WTC11 (cell line): ENCODE measurements at regions not wholly inside any gene's neighbourhood (a gene's known extent, or its start where the extent isn't known, plus 50 kb on each side); places are given as distances from the start of the nearest gene placed in this dataset.

Experiments used
- ATAC-seq: fragments of 200-7000 bp; cut with Tn5 transposase; 2 replicates; pipeline ENCODE4 v1.10.0; 2021; ENCODE audit warnings: mild to moderate bottlenecking, moderate library complexity
- CTCF ChIA-PET: fragments of 300-600 bp; sonication (Branson Sonifier 250); formaldehyde crosslinking; loops from one replicate; lab custom pipeline; 2021; ENCODE audit warnings: antibody characterized with exemption; lab: Charles Lee
- POLR2A ChIA-PET: fragments of 350-600 bp; sonication (Branson Sonifier 250); formaldehyde crosslinking; loops from one replicate; lab custom pipeline; 2021; ENCODE audit warnings: antibody characterized with exemption; lab: Charles Lee
- DNase-seq: peaks from one replicate; pipeline ENCODE4 v3.0.0; 2021; ENCODE audit warnings: low spot score
- H3K27ac Mint-ChIP-seq: 2 replicates; pipeline ENCODE4 v1.8.0; 2021; ENCODE audit warnings: mixed read lengths
- H3K27me3 Mint-ChIP-seq: 2 replicates; pipeline ENCODE4 v1.8.0; 2021; ENCODE audit warnings: low read depth, mild to moderate bottlenecking, moderate library complexity, mixed read lengths
- H3K36me3 Mint-ChIP-seq: 2 replicates; pipeline ENCODE4 v1.8.0; 2021; ENCODE audit warnings: mixed read lengths
- H3K4me1 Mint-ChIP-seq: 2 replicates; pipeline ENCODE4 v1.8.0; 2022; ENCODE audit warnings: mixed read lengths
- H3K4me3 Mint-ChIP-seq: 2 replicates; pipeline ENCODE4 v1.8.0; 2021; ENCODE audit warnings: mild to moderate bottlenecking, moderate library complexity, mixed read lengths
- H3K9me3 Mint-ChIP-seq: 2 replicates; pipeline ENCODE4 v1.8.0; 2021; ENCODE audit warnings: mixed read lengths
- CREB1 ChIP-seq: sonication (generic); formaldehyde crosslinking; IDR thresholded peaks from 2 replicates; pipeline ENCODE4 v1.8.0; 2023; ENCODE audit warnings: mild to moderate bottlenecking, missing genetic modification reagents
- ELF4 ChIP-seq: sonication (generic); formaldehyde crosslinking; IDR thresholded peaks from 2 replicates; pipeline ENCODE4 v1.8.1; 2022; ENCODE audit warnings: low read depth, mild to moderate bottlenecking, moderate library complexity, missing genetic modification reagents
- EMX1 ChIP-seq: fragments of 250-450 bp; sonication (Bioruptor Pico); IDR thresholded peaks from 2 replicates; pipeline ENCODE4 v1.8.0; 2021; ENCODE audit warnings: mild to moderate bottlenecking
- ESRRA ChIP-seq: sonication (generic); formaldehyde crosslinking; IDR thresholded peaks from 2 replicates; pipeline ENCODE4 v1.8.1; 2022; ENCODE audit warnings: mild to moderate bottlenecking, missing genetic modification reagents, borderline replicate concordance
- FOXP1 ChIP-seq: sonication (generic); formaldehyde crosslinking; IDR thresholded peaks from 2 replicates; pipeline ENCODE4 v1.8.0; 2022; ENCODE audit warnings: missing genetic modification reagents, mild to moderate bottlenecking, moderate library complexity, borderline replicate concordance
- GRHL2 ChIP-seq: fragments of 250-450 bp; sonication (Bioruptor Pico); IDR thresholded peaks from 2 replicates; pipeline ENCODE4 v1.8.0; 2022; ENCODE audit warnings: mild to moderate bottlenecking, moderate library complexity; ENCODE audit not compliant: insufficient replicate concordance, severe bottlenecking
- HMGA2 ChIP-seq: fragments of 250-450 bp; sonication (Bioruptor Pico); IDR thresholded peaks from 2 replicates; pipeline ENCODE4 v1.4.0; 2021; ENCODE audit warnings: mild to moderate bottlenecking, moderate library complexity
- TEAD4 ChIP-seq: sonication (generic); formaldehyde crosslinking; IDR thresholded peaks from 2 replicates; pipeline ENCODE4 v1.8.0; 2022; ENCODE audit warnings: mild to moderate bottlenecking, missing genetic modification reagents
- TF ChIP-seq, protein P1 (sequence below): sonication (generic); formaldehyde crosslinking; IDR thresholded peaks from 2 replicates; pipeline ENCODE4 v1.8.1; 2022; ENCODE audit warnings: missing genetic modification reagents, borderline replicate concordance
- TF ChIP-seq, protein P2 (sequence below): sonication (generic); formaldehyde crosslinking; IDR thresholded peaks from 2 replicates; pipeline ENCODE4 v1.8.0; 2022; ENCODE audit warnings: mild to moderate bottlenecking, missing genetic modification reagents
- TF ChIP-seq, protein P3 (sequence below): sonication (generic); formaldehyde crosslinking; IDR thresholded peaks from 2 replicates; pipeline ENCODE4 v1.8.0; 2022; ENCODE audit warnings: mild to moderate bottlenecking, missing genetic modification reagents
- TF ChIP-seq, protein P4 (sequence below): fragments of 250-450 bp; sonication (Bioruptor Pico); IDR thresholded peaks from 2 replicates; pipeline ENCODE4 v1.9.0; 2021; ENCODE audit warnings: moderate library complexity, mild to moderate bottlenecking, inconsistent platforms, borderline replicate concordance
- TF ChIP-seq, protein P5 (sequence below): fragments of 250-450 bp; sonication (Bioruptor Pico); IDR thresholded peaks from 2 replicates; pipeline ENCODE4 v1.8.0; 2021; ENCODE audit warnings: mild to moderate bottlenecking
- TF ChIP-seq, protein P6 (sequence below): sonication (generic); formaldehyde crosslinking; IDR thresholded peaks from 2 replicates; pipeline ENCODE4 v1.8.1; 2023; ENCODE audit warnings: mild to moderate bottlenecking, missing genetic modification reagents, moderate library complexity
- TF ChIP-seq, protein P7 (sequence below): fragments of 250-450 bp; sonication (Bioruptor Pico); IDR thresholded peaks from 2 replicates; pipeline ENCODE4 v1.9.0; 2021; ENCODE audit warnings: mild to moderate bottlenecking
- TF ChIP-seq, protein P8 (sequence below): fragments of 250-450 bp; sonication (Bioruptor Pico); IDR thresholded peaks from 2 replicates; pipeline ENCODE4 v1.9.0; 2021; ENCODE audit warnings: mild to moderate bottlenecking
- TF ChIP-seq, protein P9 (sequence below): fragments of 250-450 bp; sonication (Bioruptor Pico); IDR thresholded peaks from 2 replicates; pipeline ENCODE4 v2.1.2; 2022; ENCODE audit warnings: mild to moderate bottlenecking, moderate library complexity
- TF ChIP-seq, protein P10 (sequence below): sonication (generic); formaldehyde crosslinking; IDR thresholded peaks from 2 replicates; pipeline ENCODE4 v1.8.1; 2023; ENCODE audit warnings: mild to moderate bottlenecking, moderate library complexity, missing genetic modification reagents

DNA sequence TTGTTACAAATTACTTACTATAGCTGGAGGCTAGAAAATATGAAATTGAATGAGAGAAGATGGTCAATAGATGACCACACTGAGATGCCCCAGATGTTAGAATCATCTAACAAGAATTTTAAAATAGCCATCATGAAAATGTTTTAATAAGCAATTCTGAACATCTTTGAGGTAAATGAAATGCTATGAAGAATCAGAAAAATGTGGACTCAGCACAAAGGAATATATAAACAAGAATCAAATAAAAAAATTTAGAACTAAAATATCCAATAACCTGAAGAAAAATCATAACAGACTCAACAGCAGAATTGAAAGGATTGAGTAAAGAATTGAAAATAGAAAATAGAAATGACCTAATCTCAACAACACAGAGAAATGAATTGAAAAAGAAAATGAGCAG, 248.5 kb downstream of the PRDM9 start:
- Mint-ChIP-seq H3K9me3 (peaks cover 15% of the 10 kb centered on the region), H3K36me3 (peaks cover 6% of the 10 kb centered on the region), H3K27ac (no peak overlapping the region), H3K27me3 (peaks cover 3% of the 10 kb centered on the region; the same call in 1 of the 2 replicates), H3K4me3 (no peak overlapping the region), H3K4me1 (no peaks in the 10 kb centered on the region)
- no peak for DNase-seq
- ATAC-seq, result no peak
- ChIA-PET CTCF (no interaction called here), POLR2A (no interaction called here)
- TF ChIP-seq, protein P1, sequence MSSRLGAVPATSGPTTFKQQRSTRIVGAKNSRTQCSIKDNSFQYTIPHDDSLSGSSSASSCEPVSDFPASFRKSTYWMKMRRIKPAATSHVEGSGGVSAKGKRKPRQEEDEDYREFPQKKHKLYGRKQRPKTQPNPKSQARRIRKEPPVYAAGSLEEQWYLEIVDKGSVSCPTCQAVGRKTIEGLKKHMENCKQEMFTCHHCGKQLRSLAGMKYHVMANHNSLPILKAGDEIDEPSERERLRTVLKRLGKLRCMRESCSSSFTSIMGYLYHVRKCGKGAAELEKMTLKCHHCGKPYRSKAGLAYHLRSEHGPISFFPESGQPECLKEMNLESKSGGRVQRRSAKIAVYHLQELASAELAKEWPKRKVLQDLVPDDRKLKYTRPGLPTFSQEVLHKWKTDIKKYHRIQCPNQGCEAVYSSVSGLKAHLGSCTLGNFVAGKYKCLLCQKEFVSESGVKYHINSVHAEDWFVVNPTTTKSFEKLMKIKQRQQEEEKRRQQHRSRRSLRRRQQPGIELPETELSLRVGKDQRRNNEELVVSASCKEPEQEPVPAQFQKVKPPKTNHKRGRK, result no peak

DNA sequence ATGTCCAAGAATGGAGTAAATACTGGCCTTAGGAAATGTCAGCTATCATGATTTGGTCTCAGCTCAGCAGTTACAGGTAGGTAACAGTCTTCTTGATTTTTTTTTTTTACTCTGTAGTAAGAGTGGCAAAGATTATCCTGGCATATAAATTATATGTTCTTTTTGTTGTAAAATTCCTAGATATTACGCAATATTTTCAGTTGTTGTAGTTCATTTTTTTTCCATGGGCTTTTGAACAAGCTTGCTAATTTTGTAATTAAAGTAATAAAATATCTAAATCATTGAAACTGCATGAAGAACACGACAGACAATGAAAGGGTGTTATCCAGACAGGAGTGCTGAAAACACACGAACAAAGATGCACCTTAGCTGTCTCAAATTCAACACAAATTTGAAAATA, 249.4 kb downstream of the PRDM9 start:
- TF ChIP-seq, protein P2, sequence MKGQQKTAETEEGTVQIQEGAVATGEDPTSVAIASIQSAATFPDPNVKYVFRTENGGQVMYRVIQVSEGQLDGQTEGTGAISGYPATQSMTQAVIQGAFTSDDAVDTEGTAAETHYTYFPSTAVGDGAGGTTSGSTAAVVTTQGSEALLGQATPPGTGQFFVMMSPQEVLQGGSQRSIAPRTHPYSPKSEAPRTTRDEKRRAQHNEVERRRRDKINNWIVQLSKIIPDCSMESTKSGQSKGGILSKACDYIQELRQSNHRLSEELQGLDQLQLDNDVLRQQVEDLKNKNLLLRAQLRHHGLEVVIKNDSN (CRISPR knock-in tag), result no peak
- TF ChIP-seq FOXP1 (no peak), HMGA2 (no peak), TEAD4 (no peak), GRHL2 (CRISPR knock-in tag) (no peak), ELF4 (CRISPR knock-in tag) (no peak), ESRRA (CRISPR knock-in tag) (no peak), CREB1 (CRISPR knock-in tag) (no peak), EMX1 (CRISPR knock-in tag) (no peak)
- TF ChIP-seq, protein P3, sequence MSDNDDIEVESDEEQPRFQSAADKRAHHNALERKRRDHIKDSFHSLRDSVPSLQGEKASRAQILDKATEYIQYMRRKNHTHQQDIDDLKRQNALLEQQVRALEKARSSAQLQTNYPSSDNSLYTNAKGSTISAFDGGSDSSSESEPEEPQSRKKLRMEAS (CRISPR knock-in tag), result no peak
- TF ChIP-seq, protein P4, sequence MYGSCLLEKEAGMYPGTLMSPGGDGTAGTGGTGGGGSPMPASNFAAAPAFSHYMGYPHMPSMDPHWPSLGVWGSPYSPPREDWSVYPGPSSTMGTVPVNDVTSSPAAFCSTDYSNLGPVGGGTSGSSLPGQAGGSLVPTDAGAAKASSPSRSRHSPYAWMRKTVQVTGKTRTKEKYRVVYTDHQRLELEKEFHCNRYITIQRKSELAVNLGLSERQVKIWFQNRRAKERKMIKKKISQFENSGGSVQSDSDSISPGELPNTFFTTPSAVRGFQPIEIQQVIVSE (CRISPR knock-in tag), result no peak
- TF ChIP-seq, protein P5, sequence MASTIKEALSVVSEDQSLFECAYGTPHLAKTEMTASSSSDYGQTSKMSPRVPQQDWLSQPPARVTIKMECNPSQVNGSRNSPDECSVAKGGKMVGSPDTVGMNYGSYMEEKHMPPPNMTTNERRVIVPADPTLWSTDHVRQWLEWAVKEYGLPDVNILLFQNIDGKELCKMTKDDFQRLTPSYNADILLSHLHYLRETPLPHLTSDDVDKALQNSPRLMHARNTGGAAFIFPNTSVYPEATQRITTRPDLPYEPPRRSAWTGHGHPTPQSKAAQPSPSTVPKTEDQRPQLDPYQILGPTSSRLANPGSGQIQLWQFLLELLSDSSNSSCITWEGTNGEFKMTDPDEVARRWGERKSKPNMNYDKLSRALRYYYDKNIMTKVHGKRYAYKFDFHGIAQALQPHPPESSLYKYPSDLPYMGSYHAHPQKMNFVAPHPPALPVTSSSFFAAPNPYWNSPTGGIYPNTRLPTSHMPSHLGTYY (CRISPR knock-in tag), result no peak
- TF ChIP-seq, protein P6, sequence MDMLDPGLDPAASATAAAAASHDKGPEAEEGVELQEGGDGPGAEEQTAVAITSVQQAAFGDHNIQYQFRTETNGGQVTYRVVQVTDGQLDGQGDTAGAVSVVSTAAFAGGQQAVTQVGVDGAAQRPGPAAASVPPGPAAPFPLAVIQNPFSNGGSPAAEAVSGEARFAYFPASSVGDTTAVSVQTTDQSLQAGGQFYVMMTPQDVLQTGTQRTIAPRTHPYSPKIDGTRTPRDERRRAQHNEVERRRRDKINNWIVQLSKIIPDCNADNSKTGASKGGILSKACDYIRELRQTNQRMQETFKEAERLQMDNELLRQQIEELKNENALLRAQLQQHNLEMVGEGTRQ, result no peak
- TF ChIP-seq, protein P7, sequence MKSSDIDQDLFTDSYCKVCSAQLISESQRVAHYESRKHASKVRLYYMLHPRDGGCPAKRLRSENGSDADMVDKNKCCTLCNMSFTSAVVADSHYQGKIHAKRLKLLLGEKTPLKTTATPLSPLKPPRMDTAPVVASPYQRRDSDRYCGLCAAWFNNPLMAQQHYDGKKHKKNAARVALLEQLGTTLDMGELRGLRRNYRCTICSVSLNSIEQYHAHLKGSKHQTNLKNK (CRISPR knock-in tag), result no peak
- TF ChIP-seq, protein P8, sequence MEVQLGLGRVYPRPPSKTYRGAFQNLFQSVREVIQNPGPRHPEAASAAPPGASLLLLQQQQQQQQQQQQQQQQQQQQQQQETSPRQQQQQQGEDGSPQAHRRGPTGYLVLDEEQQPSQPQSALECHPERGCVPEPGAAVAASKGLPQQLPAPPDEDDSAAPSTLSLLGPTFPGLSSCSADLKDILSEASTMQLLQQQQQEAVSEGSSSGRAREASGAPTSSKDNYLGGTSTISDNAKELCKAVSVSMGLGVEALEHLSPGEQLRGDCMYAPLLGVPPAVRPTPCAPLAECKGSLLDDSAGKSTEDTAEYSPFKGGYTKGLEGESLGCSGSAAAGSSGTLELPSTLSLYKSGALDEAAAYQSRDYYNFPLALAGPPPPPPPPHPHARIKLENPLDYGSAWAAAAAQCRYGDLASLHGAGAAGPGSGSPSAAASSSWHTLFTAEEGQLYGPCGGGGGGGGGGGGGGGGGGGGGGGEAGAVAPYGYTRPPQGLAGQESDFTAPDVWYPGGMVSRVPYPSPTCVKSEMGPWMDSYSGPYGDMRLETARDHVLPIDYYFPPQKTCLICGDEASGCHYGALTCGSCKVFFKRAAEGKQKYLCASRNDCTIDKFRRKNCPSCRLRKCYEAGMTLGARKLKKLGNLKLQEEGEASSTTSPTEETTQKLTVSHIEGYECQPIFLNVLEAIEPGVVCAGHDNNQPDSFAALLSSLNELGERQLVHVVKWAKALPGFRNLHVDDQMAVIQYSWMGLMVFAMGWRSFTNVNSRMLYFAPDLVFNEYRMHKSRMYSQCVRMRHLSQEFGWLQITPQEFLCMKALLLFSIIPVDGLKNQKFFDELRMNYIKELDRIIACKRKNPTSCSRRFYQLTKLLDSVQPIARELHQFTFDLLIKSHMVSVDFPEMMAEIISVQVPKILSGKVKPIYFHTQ, result no peak
- TF ChIP-seq, protein P9, sequence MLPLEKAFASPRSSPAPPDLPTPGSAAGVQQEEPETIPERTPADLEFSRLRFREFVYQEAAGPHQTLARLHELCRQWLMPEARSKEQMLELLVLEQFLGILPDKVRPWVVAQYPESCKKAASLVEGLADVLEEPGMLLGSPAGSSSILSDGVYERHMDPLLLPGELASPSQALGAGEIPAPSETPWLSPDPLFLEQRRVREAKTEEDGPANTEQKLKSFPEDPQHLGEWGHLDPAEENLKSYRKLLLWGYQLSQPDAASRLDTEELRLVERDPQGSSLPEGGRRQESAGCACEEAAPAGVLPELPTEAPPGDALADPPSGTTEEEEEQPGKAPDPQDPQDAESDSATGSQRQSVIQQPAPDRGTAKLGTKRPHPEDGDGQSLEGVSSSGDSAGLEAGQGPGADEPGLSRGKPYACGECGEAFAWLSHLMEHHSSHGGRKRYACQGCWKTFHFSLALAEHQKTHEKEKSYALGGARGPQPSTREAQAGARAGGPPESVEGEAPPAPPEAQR (CRISPR knock-in tag), result no peak
- TF ChIP-seq, protein P10, sequence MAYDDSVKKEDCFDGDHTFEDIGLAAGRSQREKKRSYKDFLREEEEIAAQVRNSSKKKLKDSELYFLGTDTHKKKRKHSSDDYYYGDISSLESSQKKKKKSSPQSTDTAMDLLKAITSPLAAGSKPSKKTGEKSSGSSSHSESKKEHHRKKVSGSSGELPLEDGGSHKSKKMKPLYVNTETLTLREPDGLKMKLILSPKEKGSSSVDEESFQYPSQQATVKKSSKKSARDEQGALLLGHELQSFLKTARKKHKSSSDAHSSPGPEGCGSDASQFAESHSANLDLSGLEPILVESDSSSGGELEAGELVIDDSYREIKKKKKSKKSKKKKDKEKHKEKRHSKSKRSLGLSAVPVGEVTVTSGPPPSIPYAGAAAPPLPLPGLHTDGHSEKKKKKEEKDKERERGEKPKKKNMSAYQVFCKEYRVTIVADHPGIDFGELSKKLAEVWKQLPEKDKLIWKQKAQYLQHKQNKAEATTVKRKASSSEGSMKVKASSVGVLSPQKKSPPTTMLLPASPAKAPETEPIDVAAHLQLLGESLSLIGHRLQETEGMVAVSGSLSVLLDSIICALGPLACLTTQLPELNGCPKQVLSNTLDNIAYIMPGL (CRISPR knock-in tag), result no peak
- no peaks in the 10 kb centered on the region; the same call in 1 of the 2 replicates for H3K36me3 Mint-ChIP-seq
- no peaks in the 10 kb centered on the region for H3K27me3 Mint-ChIP-seq
- ATAC-seq, result no peak
- peaks cover 10% of the 10 kb centered on the region for H3K9me3 Mint-ChIP-seq
- CTCF ChIA-PET, result no interaction called here
- H3K27ac Mint-ChIP-seq, result no peak overlapping the region
- POLR2A ChIA-PET, result no interaction called here
- no peak overlapping the region for H3K4me3 Mint-ChIP-seq
- H3K4me1 Mint-ChIP-seq, result no peaks in the 10 kb centered on the region
- DNase-seq, result no peak
